ENCODE measurements at regions not wholly inside any gene's neighbourhood (a gene's known extent, or its start where the extent isn't known, plus 50 kb on each side); places are given as distances from the start of the nearest gene placed in this dataset.
"Not testable (repeated sequence)": the region's sequence is repeated elsewhere in the genome, so short reads cannot be mapped to it uniquely, and the experiment has no call there.

DNA sequence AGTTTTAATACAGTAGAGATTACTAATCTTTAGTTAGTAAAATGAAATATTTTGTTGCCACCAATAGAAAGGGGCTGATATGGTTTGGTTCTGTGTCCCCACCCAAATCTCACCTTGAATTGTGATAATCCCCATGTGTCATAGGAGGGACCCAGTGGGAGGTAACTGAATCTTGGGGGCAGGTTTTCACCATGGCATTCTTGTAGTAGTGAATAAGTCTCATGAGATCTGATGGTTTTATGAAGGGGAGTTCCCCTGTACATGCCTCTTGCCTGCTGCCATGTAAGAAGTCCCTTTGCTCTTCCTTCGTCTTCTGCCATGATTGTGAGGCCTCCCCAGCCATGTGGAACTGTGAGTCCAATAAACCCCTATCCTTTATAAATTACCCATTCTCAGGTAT is 285.9 kb downstream of the BCL2L11 start:
- not testable (repeated sequence) for TF ChIP-seq ZNF274 (IDR thresholded peaks at IDR 0.05; ENCODE audit: low read depth, low read length); YY1 (IDR thresholded peaks at IDR 0.05; ENCODE audit: insufficient read depth, insufficient read length); SUZ12 (IDR thresholded peaks at IDR 0.05; ENCODE audit: extremely low read depth, insufficient read depth, insufficient read length)

All from NT2/D1 (cell line).